Suppressor macrophage treated with lipopolysaccharide for 4 hours (primary cell): ENCODE measurements at regions not wholly inside any gene's neighbourhood (a gene's known extent, or its start where the extent isn't known, plus 50 kb on each side); places are given as distances from the start of the nearest gene placed in this dataset.
A peak's percentile ranks its signal among the peaks of the same experiment; 100 is the strongest.

Experiments
- DNase-seq: peaks from one replicate; pipeline ENCODE4 v3.0.0-alpha.2; 2020

- no peak for DNase-seq
Observed at GRCh38 chr13:91105270-91105669, 242.2 kb upstream of the MIR17HG start.

- DNase-seq, result no peak
Observed at GRCh38 chr13:91106565-91106964, 240.9 kb upstream of the MIR17HG start.

DNA sequence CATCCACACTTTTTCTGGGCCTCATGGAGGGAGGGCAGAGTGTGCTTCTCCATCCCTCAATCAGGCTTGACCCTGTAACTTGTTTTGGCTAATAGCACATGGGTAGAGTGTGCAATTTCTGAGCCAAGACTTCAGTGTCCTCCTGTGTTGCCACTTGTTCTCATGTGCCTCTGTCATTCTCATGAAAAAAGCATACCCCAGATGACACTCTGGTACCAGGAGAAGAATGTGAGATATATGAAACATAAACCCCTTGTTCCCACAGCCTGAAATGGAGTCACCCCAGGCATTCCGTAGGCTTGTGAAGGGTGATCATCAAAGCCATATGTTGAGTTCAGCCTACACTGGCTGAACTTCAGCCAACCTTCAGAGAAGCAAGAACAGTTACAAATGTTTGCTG, 239.2 kb upstream of the MIR17HG start:
- no peak for DNase-seq

DNA sequence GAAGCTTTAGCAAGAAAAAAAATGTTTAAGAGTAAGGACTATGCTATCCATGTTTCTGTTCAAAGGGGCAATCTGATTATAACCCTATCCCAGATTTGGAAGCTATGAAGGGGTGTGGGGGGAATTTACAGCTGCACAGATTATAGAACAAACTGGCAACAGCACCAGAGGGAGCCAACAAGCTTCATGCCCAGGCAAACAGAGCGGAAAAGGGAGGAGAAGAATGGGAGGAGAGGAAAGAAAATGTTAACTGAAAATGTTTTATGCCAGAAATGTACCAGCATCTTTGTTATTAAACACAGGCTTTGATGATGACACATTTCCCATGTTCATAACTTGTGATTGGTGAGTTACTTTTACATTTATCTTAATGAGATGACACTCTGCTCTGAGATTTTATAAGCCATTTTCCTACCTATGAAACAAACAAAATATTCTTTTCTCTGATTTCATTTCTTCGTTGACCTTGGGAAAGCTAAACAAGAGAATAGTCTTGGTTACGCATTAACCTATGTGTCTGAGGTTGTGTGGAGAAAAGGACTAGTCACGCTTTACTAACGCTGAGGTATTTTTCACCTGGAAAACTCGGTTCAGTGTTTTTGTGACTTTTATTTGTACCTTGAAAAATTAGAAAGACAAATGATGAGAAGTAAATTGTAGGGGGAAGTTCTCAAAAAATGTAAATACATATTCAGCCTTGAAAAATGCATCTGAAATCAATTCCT, 235.8 kb upstream of the MIR17HG start:
- DNase-seq, result no peak

GRCh38 chr13:91112201-91112923, 235.1 kb upstream of the MIR17HG start:
- DNase-seq, result no peak

- DNase-seq, result no peak
Observed at GRCh38 chr13:91112924-91113277, 234.6 kb upstream of the MIR17HG start.

DNA sequence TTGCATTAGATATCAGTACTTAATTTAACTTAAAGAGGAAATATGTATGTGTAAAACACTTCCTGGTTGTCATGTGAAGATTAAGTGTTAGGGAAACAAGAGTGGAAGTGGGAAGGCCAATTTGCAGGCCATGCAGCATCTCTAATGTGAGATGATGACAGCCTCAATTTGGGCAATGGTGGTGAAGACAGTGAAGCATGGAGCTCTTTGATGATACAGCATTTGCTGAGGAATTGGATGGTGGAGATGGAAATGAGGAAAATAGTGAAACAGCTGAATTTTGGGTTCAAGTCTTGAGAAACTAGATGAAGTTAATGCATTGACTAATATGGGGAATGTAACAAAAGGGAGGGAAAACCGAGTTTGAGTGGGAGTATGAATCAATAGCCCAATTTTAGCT, 231.7 kb upstream of the MIR17HG start:
- DNase-seq, result no peak

DNA sequence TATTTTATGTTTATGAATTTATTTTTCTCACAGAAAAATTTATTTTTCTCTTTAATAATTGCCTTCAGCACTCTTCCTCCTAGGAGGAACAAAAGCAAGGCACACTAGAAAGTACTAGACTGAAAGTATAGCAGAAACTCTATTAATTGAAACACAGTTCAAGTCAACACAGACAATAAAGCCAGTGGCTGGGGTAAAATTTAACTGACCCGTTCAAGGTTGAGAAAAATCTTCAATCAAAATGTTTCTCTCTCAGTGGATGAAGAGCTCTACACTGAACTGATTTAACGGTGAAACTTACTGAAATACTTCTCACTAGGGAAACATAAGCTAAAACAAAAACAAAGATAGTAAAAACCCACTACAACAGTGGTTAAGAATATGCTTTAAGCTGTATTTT, 230.1 kb upstream of the MIR17HG start:
- no peak for DNase-seq

GRCh38 chr13:91119643-91120042, 227.8 kb upstream of the MIR17HG start:
- no peak for DNase-seq

GRCh38 chr13:91122766-91123165, 224.7 kb upstream of the MIR17HG start:
- DNase-seq, result no peak

GRCh38 chr13:91123456-91124127, 223.9 kb upstream of the MIR17HG start:
- no peak for DNase-seq

DNA sequence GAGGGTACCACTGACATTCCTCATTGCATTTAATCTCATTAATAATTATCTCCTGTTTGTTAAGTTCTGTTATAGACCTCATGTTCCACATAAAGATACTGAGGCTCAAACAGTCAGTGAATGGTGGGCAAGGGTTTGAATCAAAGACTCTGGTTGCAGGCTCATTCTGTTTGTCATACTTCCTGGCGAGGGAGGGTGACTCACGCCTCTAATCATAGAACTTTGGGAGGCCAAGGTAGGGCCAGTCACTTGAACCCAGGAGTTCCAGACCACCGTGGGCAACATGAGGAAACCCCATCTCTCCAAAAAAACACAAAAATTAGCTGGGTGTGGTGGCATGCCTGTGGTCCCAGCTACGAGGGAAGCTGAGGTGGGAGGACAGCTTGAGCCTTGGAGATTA, 220.7 kb upstream of the MIR17HG start:
- DNase-seq, result no peak

GRCh38 chr13:91127995-91128394, 219.5 kb upstream of the MIR17HG start:
- DNase-seq, result no peak

DNA sequence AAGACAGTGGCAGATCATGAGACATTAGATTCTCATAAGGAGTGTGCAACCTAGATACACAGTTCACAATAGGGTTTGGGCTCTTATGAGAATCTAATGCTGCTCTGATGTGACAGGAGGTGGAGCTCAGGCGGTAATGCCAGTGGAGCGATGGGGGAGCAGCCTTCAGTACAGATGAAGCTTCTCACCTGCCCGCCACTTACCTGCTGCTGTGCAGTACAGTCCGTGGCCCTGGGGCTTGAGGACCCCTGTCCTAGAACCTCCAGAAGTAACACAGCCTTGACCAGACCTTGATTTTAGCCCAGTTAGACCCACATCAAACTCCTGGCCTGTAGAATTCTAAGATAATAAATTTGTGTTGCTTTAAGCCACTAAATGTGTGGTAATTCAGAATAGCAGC, 215.1 kb upstream of the MIR17HG start:
- DNase-seq, result no peak

DNA sequence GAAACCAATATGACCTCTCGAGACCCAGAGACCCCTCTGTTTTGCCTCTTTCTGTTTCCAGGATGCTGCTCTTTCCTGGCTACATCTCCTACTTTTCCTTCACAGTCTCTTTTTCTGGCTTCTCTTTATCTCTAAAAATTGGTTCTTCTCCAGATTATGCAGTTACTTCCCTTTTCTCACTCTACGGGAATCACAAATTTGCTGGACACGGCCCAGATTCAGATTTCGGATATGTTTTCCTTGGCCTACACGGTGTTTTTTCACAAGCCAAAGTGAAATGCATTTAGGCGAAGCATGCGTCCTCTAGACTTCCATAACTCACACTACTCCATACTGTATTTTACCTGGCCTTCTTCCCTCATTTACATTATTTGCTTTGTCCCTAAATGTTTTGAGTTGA, 214.7 kb upstream of the MIR17HG start:
- no peak for DNase-seq

- peak; percentile 78 for DNase-seq
Observed at GRCh38 chr13:91133941-91134802, 213.3 kb upstream of the MIR17HG start.

GRCh38 chr13:91134803-91135184, 212.7 kb upstream of the MIR17HG start:
- DNase-seq, result peak; percentile 40

DNA sequence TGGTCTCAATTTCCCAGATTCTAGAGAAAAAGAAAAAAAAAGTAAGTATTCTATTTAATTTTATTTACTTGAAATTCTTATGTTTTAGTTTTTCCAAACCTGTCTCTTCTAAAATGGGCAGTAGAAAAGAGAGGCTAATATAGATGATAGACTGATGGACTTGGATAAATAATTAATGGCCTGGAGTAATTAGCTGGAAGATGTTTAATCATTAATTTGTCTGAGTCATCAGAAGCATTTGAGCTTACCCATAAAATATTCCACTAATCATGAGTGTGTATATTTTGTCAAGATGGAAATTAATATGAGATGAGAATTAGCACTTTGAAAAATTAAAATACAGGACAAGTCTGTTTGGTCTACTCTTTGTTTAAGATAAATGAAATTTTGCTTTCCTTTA, 212.1 kb upstream of the MIR17HG start:
- no peak for DNase-seq

DNA sequence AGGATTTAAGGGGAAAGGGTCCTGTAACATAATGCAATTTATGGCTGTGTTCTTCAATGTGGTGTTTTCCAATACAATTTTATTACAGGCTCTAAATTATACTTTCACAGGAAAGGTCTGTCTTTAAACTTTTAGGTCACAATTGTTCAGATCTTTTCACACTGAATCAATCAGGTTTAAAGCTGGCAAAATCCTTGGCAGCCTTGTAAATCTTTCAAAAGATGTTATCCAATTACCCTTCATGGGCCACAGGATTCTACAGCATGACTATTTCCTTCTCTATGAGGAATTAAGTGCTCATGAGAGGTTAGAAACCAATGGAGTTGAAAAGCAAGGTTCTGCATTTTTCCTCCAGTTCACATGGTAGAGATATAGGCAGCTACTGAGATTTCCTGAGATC, 211.5 kb upstream of the MIR17HG start:
- DNase-seq, result no peak

GRCh38 chr13:91136806-91137205, 210.7 kb upstream of the MIR17HG start:
- DNase-seq, result no peak

GRCh38 chr13:91139232-91139631, 208.3 kb upstream of the MIR17HG start:
- no peak for DNase-seq

DNA sequence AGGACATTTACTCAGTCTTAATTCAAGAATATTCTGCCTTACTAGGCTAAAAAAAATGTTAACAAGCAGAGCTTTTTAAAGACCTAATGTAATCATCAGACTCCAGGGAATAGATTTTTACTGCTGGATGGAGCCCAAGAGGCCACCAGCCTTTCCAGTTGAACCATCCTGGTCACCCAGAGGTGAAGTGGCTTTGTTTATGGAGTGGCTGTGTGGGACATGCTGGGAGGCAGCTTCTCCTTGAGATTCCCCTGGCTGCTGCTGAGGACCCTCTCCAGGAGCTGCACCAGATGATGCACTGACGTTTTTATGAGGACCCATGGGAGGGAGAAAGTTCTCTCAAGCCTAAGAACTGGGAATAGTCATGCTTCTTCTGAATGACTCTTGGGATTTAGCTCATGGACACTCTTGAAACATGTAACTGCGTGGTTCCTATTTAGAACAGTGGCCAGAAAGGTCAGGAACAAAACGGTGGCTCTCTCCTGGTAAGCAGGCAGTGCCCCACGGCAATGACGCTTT, 205.9 kb upstream of the MIR17HG start:
- DNase-seq, result no peak

DNA sequence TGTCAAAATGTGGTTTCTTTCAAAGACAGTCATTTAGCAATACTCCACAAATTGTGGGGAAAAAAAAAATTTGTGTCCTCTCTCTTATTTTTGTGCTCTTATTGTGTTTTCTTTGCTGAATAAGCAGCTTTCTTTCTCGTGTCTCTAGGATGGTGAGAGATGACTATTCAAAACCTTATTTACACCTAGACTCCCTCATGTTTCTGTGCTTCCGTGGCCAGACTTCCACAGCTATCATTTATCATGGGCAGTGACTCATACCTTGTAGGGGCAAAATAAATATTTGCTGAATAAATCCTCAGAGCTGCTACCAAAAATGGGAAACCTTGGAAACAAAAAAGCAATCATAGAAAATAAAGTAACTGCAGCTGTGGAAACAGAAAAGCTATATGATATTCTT, 204.9 kb upstream of the MIR17HG start:
- no peak for DNase-seq
